GM21576 (cell line): ENCODE measurements at regions not wholly inside any gene's neighbourhood (a gene's known extent, or its start where the extent isn't known, plus 50 kb on each side); places are given as distances from the start of the nearest gene placed in this dataset.
A peak's percentile ranks its signal among the peaks of the same experiment; 100 is the strongest.

Experiments used
- ATAC-seq: cut with Tn5 transposase; IDR thresholded peaks from one replicate; pipeline ENCODE4 v1.9.1; 2021; ENCODE audit warnings: mild to moderate bottlenecking, moderate library complexity; ENCODE audit not compliant: unreplicated experiment

DNA sequence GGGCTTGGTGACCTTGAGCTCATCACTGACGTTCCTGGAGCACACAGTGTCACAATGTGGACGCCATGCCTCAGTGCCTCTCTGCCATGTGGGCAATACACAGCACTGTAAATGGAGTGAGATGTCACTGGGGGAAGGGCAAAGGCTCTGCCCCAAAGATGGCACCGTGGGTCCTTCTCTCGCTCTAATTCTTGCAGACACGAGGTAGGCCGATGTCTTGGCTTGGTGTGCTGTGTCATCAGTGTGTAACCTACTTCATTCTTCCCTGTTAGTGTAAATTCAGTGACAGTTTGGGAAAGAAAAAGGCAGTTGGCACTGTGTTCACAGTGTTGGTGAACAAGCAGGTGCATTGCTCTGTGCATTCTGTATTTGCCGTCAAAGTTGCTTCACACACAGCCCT is 309.3 kb upstream of the MYT1L start:
- no peak for ATAC-seq

DNA sequence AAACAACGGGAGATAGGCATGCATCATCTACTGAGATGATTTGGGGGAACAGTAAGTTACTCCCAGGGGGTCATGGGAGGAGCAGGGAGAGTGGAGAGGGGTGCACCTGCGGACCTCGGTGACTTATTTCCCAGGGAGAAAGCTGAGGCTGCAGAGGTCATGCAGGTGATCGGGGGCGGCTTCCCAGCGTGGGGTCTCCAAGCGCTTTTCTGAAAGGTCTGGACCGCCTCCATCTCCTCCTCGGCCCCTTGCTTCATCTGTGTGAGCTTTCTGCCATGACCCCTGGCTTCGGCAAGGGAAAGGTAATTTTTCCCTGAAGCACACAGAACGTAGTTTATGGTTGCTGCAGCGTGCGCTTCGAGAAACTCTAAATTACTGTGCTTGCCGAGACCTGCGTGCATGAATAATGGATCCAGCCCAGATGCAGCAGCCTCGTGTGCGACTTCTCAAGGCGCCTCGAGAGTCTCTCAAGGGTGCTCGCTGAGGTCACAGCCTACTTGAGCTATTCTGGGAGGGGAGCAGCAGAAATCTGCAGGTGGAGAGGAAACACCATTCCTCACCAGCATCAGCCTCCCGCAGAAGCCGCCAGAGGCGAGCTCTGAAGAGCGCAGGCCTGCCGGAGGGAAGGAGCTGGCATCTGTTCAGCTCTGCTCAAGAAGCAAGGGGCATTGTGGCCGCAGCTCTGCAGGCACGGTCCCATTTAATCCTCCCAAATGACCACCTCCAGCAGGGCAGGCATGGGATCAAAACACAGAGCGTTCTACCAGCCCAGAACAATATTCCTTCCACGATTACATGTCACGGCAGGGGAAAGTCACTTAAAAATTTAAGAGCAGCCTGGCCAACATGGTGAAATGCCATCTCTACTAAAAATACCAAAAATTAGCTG is 308.4 kb upstream of the MYT1L start:
- no peak for ATAC-seq

DNA sequence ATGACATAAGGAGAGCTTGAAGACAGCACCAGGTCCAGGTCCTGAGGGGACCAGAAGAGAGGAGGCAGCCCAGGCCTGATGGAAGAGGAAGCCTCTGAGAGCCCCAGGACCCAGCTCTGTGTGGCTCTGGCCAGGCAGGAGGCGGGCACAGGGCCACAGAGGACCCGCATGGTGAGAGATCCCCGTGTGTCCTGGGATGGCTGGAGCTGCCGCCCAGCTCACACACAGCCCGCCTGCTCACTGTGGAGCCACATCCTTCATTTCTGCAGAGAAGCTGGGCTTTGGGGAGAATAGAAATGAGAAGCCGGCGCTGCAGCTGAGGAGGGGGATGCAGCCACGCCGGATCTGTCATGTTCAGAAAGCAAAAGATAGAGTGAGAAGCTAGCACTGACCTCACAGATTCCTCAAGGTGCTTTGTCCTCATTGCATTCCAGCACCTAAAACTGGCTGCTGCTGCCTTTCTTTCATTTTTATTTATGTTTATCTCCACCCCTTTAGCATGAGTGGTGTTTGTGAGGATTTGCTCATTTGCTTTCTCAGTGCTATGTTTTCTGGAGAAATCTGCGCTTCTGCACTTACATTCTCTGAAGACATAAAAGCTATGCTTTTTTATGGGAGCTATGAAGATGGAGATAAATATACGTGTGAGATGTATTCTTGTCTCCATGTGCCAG is 307.6 kb upstream of the MYT1L start:
- no peak for ATAC-seq

DNA sequence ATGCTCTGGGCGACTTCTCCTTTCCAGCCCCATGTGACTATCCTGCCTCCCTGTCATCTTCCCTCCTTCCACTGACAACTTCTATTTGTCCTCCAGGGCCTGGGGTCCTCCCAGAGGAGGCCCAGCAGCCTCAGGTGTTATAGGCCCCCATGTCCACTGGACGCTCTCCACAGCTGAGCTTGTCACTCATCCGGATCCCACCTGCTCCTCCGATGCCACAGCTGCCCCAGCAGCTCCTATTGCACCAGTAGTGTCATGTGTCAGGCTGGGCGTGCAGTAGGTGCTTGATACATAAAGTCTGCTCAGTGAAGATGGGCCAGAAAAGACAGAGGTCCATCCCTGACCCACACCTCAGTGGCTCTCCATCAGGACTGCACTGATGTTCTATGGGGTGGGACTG is 305.7 kb upstream of the MYT1L start:
- no peak for ATAC-seq

DNA sequence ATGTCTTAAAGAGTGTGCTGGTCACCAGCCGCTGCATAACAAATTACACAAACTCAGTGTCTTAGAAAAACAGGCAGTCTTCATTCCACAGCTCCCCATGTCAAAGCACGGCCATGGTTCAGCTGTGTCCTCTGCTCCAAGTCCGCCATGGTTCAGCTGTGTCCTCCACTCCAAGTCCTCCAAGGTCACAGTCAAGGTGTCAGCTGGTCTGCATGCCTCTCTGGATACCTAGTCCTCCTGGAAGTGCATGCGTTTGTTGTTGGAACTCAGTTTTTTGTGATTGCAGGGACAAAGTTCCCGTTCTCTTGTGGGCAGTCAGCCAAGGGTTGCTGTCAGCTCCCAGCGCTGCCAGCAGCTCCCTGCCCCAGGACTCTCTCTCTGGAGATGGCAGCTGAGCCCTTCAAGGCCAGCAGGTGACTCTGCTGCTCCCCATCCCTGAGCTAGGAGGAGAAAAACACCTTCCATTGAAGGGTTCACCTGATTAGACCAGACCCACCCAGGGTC is 304.0 kb upstream of the MYT1L start:
- ATAC-seq: no peak

DNA sequence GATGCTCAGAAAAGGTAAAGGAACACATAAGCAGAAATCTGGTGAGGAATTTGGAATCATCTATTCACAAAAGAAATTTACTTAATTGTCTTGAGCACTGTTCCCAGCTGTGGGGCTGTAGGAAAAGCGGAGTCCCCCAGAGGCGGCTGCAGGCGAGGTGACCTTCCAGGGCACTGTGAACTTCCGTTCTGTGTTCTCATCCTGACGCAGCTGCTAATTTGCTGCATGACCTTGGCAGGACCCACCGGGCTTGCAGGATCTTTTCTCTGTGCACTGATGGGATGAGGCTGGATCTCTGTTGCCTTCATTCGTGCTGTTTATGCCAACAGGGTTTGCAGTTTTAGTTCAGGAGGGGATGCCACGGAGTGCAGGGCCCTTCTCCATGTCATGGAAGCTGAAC is 301.9 kb upstream of the MYT1L start:
- no peak for ATAC-seq

DNA sequence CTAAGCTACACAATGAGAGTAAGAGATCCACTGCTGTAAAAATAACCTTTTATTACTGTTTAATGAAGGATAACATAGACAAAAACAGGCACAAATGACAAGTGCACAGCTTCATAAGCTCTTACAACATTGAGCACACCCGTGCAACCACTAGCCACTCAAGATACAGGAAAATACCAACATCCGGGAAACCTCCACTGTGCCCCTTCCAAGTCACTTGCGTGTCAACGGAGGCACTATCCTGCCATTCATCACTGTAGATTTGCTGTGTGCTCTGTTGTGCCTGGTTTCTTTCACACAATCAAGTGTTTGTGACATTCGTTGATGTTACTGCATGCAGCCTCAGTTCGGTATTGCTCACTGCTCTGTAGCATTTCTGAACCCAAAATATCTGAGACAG is 292.9 kb upstream of the MYT1L start:
- no peak for ATAC-seq

DNA sequence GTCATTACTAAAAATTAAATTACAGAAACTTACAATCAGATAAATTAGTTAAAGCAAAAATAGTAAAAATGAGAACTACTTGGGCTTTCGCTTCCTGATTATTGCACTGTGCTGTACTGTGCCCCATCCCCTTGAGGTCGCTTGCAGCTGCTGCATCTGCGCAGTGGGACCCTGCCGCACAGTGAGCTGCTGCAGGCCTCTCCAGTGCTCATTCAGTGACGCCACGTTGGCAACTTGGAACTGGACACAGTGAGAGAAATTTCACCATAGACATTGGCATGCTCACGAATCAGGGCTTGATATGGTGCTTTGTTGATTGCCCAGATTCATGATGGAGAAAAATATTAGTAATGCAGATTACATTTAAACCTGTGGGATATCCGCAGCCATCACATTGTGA is 290.8 kb upstream of the MYT1L start:
- ATAC-seq: peak; percentile 90

DNA sequence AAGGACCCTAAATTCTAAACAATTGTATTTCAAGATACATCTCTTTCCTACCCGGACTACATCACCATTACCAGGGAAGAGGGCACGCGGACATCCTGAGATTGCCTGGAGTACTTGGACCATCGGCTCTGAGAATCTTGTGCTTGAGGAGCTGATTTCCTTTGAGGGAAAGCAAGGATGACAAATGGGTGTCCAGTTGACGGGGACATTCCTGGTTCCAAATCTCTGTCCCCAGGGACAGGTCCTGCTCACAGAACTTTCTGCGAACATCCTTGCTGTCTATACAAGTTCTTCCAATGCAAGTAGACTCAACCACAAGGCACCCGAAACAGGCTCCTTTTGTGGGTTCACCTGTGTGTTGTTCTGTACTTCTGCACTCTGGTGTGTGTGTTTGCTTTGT is 289.5 kb upstream of the MYT1L start:
- no peak for ATAC-seq

DNA sequence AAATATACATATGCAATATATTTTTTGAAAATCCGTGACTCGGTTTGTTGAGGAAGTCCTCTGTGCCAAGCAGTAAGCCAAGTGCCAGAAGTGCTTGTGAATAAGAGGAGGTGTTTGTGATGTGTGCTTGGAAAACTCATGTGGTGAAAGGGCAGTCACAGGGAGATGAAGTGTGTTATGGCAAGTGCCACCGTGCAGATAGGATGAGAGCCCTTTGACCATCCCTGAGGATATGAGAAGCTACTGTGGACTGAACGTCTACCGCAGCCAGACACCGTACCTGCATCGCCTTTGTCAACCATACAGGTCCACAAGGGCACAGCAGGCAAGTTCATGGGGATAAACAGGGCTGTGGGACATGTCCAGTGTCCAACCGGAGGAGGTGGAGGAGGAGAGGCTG is 288.9 kb upstream of the MYT1L start:
- no peak for ATAC-seq

DNA sequence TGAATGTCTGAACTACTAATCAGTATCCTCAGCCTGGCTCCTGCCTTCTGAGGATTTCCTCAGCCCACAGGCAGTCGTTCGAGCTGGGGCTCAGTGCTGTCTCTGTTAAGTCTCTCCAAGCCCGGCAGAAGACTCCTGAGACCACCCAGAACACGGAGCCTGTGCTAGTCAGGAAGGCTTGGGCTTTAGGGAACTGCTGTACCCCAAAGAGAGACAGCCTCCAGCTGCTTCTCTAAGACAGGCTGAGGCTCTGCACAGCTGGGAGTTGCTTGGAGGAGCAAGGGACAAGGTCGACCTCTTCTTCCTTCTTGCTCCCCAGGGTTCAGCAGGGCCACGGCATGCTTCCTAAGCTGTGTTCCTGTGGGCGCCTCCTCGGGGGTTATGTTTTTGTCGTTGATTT is 283.4 kb upstream of the MYT1L start:
- no peak for ATAC-seq

DNA sequence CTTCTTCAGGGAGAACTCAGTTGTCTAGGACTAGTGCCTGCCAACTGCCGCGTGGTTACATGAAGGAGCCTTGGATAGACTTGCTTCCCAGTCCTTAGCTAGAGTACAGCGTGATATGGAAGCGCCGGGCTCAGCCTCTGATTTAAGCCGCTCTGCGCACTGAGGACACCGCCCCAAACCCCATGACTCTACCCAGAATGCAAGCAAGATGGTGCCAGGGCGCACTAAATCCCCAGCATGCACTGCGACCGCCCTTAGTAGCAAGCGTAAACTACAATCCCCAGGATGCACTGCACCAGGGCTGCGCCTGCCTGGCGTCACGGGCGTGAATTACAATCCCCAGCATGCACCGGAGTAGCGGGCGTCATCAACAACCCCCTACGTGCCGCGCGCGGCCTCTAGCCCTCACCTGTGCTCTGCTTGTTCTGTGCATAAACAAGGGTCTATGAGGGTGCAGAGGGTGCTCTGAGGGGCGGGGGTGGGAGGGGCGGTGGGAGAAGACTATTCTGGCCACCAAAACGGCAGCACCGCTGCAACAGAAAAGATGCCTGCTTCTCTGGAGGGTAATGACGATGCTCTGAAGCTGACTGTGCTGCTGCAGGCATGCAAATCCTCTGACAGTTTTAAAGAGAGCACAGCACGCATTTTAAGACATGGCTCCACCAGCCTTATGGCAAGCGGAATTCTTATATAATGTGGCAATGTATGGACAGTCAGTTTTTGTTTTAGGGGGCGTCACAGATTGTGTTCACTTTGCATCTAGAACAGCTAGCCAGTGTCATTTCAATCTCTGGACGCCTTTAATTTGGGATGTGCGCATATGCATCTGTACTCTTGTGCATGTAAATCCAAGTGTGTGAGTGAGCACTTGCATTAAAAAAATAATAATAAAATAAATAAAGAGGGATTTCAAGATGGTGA is 282.5 kb upstream of the MYT1L start:
- peak; percentile 100 for ATAC-seq

DNA sequence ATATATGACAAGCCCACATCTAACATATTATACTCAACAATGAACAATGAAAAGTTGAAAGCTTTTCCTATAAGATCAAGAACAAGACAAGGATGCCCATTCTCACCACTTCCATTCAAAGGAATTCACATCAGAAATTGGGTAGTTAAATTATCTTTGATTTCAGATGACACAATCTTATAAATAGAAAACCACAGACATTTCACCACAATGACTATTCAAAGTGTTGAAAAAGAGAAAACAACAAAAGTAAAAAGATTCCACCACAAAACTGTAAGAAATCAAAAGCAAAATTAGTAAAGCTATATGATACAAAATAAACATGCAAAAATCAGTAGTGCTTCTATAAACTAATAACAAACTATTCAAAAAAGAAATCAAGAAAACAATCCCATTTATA is 279.7 kb upstream of the MYT1L start:
- no peak for ATAC-seq

DNA sequence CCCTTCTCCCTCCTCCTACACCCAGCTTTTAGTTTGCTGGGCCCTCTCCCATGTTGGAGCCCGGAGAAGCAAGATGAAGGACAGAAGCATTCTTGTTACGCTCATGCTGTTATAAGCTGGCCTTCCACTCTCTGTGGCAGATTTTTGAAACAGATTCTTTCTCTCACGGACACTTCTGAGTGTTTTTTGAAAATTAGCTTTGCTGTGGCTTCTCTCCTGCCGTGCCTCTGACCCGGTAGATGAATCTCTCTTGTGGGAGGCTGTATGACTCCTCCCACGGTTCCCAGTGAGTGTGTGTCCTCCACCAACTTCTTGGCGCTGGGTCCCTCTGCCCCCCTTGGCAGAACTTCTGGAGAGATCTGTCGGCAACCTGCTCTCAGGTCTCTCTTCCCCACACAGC is 269.3 kb upstream of the MYT1L start:
- no peak for ATAC-seq

DNA sequence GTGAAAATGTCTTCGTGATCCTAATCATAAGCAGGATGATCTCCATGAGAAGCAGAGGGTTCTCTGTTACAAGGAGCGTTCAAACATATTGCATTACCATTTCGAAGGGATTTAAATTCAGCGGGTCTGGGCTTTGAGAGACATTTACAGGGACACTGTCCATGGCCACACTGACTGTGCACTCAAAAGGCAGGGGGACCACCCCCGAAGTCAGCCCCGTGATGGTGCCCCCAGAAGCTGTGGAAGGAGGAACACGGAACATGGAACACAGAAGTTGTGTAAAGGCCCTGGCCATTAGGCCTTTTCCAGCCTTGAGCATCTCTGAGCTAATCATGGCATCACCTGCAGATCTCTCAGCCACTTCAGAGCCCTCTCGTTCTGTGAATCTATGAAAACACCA is 268.4 kb upstream of the MYT1L start:
- ATAC-seq: no peak

DNA sequence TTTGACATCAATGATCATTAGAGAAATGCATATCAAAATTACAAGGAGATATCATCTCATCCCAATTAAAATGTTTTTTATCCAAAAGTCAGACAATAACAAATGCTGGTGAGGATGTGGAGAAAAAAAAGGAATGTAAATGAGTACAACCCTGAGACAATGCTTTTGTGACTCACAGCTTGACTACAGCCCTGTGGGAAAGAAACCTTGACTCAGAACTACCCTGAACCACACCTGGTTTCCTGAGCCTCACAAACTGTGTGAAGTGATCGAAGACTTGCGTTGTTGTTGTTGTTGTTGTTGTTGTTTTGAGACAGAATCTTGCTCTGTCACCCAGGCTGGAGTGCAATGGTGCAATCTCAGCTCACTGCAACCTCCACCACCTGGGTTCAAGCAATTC is 266.6 kb upstream of the MYT1L start:
- ATAC-seq: no peak

DNA sequence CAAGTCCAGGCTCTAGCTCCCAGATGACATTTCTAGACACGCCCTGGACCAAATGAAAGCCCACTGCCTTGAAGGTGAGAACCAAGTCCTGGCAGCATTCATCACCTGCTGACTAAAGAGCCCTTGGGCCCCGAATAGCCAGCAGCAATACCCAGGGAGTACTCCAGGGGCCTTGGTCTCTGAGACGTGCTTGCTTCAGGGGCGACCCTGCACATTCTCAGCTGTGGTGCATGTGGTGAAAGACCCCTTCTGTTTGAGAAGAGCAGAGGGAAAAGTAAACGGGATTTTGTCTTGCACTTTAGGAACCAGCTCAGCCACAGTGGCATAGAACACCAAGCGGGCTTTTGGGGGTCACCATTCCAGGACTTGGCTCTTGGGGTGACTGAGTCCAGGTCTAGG is 260.5 kb upstream of the MYT1L start:
- ATAC-seq: no peak

DNA sequence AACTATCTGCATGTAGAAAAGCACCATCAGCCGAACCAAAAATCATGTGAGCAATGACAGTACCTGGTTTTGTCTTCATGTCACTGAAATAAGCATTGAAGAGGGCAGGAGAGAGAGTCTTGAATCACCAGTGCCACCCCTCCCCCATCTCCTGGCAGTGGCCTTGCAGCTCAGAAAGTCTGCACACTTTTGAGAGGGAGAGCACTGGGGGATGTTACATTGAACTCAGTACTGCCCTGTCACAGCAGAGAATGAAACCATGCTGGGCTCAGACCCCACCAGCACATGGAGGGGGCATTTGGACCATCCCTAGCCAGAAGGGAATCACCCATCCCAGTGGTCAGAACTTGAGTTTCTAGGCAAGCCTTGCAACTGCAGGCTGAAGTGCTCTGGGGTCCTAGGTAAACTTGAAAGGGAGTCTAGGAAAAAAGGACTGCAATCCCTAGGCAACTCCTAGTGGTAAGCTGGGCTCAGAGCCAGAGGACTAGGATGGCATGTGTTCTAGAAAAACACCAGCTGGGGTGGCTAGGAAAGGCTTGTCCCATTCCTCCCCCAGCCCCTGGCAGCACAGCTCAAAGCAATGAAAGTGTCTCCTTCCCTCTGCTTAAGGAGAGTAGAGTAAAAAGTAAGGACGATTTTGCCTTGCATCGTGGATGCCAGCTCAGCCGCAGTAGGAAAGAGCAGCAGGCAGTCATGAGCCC is 259.9 kb upstream of the MYT1L start:
- ATAC-seq: no peak

DNA sequence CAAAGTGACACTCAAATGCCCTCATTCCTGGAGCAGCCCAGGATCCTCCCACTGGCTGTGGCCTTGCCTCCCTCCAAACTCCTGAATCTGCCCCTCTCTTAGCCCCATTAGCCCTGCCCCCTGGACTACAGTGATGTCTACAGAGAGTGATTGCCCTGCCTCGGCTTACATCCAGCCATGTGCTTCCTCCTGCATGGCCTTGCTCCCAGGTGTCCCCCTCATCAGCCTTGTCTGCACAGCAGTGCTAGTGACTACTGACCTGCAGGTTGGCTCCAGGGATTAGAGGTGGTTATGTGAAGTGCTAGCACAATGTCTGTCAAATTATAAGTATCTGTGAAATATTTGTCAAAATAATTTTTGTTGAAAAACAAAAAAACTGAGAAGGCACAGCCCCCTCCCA is 259.1 kb upstream of the MYT1L start:
- no peak for ATAC-seq

DNA sequence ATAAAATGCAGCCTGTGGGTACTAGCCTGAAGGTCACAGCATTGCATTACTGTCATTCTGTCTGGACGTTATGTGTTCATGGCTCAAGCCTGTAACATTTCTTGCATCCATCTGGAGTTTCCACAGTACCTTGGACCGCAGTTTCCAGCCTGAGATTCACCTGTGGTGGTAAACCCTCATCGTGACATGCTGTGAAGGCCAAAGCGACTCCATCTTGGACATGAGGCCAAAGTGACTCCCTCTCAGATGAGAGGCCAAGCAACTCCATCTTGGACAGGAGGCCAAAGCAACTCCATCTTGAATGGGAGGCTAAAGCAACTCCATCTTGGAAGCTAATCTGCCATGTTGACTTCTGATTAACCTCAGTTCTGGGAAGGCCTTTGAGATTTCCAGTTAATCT is 257.7 kb upstream of the MYT1L start:
- ATAC-seq: no peak

DNA sequence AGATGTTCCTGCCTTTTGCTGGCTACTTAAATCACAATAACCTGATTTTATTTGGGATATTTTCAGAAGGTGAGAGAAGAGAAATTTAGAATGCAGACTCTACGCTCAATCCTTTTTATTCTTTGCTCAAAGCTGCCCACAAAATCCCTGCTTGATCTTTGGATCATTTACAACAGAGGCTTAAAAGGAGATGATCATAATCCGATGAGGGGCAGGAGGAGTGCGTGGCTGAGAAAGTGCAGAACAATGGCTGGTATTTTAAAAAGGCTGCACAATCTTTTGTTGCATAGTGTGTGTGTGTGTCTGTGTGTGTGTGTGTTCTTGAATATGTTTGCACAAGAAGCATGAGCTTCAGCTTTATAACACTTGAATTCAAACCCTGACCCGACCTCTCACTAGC is 256.3 kb upstream of the MYT1L start:
- no peak for ATAC-seq
